ENCODE measurements at regions not wholly inside any gene's neighbourhood (a gene's known extent, or its start where the extent isn't known, plus 50 kb on each side); places are given as distances from the start of the nearest gene placed in this dataset.

DNA sequence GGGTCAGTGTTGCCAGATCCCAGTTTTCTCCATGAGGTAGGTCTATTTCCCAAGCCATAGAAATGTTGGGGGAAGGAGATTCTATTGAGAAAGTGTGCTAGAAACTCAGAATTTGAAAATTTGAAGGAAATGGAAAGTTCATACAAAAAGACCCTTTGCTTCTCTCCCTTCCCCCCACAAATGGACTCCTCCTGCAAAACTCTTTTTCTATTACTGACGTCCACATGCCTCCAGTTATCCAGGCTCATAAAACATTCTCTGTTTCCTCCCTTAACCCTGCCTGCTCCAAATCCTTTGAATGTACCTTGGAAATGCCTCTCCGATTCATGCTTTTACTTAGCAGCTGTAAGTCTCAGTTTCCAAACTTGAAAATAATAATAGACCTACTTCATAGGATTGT, 237.5 kb upstream of the TNP1 start:
- Histone ChIP-seq H3K36me3 (no peaks in the 10 kb centered on the region), H3K27me3 (peaks cover 0 to 7% (median 0%) of the 10 kb centered on the region in 7 donors), H3K4me1 (peaks cover 0 to 8% (median under 1%) of the 10 kb centered on the region in 9 donors), H3K27ac (no peak overlapping the region), H3K4me3 (no peak overlapping the region), H3K9me3 (no peaks in the 10 kb centered on the region)
- intact Hi-C loops (cut with DNase I) = no loop called here
- 83 to 93% methylated on average over 2 of the region's 2 CpGs for WGBS, 2 donors
- TF ChIP-seq, protein P1, sequence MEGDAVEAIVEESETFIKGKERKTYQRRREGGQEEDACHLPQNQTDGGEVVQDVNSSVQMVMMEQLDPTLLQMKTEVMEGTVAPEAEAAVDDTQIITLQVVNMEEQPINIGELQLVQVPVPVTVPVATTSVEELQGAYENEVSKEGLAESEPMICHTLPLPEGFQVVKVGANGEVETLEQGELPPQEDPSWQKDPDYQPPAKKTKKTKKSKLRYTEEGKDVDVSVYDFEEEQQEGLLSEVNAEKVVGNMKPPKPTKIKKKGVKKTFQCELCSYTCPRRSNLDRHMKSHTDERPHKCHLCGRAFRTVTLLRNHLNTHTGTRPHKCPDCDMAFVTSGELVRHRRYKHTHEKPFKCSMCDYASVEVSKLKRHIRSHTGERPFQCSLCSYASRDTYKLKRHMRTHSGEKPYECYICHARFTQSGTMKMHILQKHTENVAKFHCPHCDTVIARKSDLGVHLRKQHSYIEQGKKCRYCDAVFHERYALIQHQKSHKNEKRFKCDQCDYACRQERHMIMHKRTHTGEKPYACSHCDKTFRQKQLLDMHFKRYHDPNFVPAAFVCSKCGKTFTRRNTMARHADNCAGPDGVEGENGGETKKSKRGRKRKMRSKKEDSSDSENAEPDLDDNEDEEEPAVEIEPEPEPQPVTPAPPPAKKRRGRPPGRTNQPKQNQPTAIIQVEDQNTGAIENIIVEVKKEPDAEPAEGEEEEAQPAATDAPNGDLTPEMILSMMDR (IDR thresholded peaks at IDR 0.05) = no peak
- ATAC-seq (no peak), DNase-seq (no peak)

DNA sequence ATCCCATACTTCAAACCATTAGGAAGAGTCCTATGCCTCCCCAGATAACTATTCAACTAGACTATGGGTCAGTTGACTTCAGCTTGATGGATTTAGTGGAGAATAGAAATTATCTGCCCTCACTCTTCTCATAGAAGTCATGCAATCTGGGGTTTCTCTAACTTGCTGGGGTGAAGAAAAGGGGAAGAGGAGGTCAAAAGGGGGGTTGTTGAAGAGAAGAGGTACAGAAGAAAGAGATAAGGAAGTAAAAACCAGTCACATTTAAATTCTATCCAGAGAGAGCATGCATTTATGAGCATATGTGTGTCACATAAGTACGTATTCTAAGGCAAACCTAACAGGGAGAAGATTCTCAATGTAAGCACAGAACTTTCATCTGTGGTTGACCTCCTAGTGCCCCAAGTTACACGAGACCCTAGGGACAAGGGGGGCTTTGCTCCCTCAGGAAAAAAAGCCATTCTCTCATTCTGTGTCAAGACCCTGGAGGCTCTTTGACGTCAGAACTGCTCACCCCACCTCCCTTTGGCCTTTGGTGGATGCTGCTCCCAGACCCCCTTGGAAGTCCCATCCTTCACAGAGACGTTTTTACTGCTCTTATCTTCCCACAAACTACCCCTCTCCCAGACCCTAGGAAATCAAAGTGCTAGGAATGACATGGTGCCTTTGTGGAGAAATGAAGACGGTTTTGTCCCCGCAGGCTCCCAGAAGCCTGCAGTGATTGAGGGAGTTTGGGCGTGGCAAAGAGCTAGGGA, 236.8 kb upstream of the TNP1 start:
- H3K4me3 ChIP-seq = no peak overlapping the region
- 84 to 85% methylated on average over 7 of the region's 7 CpGs for WGBS, 2 donors
- intact Hi-C loops (cut with DNase I) = no loop called here
- ATAC-seq (no peak), DNase-seq (no peak)
- no peaks in the 10 kb centered on the region for H3K36me3 ChIP-seq
- TF ChIP-seq, protein P1 (IDR thresholded peaks at IDR 0.05) = no peak
- no peaks in the 10 kb centered on the region for H3K9me3 ChIP-seq
- peaks cover 0 to 8% (median 4%) of the 10 kb centered on the region in 9 donors for H3K4me1 ChIP-seq
- peaks cover 0 to 7% (median 0%) of the 10 kb centered on the region in 7 donors for H3K27me3 ChIP-seq
- H3K27ac ChIP-seq = no peak overlapping the region

DNA sequence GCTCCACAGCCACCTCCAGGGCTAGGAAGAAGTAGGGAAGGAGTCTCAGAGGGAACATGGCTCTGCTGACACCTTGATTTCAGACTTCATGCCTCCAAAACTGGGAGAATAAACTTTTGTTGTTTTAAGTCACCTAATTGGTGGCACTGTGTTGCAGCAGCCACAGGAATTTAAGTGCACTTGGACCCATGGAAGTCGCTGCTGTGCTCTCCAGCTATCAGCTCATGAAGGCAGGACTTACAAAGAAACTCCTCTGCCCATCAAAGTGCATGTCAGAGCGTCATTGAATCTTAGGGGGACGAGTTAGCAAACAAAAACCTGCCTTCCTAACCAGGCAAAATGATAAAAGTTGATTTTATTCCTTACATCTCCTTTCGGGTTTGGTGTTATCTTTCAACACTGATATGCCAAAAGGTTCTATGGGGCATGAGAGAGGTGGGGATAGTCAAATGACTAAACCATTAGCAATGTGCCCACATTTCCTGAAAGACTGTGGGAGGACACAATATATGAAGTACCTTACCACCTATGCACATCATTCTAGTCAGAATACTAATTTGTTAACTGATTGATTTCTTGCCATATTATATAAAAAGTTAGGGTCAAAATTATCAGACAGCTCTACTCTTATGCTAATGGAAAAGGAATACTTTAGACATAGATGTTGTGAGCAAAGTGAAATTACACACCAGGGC, 235.8 kb upstream of the TNP1 start:
- TF ChIP-seq, protein P1 (IDR thresholded peaks at IDR 0.05) = no peak
- Histone ChIP-seq H3K4me1 (peaks cover 0 to 8% (median 4%) of the 10 kb centered on the region in 9 donors), H3K36me3 (no peaks in the 10 kb centered on the region), H3K4me3 (no peak overlapping the region), H3K9me3 (no peaks in the 10 kb centered on the region), H3K27me3 (peaks cover 0 to 7% (median 0%) of the 10 kb centered on the region in 7 donors), H3K27ac (no peak overlapping the region)
- ATAC-seq (no peak), DNase-seq (no peak)
- 86 to 92% methylated on average over 4 of the region's 4 CpGs for WGBS, 2 donors
- intact Hi-C loops (cut with DNase I) = no loop called here

DNA sequence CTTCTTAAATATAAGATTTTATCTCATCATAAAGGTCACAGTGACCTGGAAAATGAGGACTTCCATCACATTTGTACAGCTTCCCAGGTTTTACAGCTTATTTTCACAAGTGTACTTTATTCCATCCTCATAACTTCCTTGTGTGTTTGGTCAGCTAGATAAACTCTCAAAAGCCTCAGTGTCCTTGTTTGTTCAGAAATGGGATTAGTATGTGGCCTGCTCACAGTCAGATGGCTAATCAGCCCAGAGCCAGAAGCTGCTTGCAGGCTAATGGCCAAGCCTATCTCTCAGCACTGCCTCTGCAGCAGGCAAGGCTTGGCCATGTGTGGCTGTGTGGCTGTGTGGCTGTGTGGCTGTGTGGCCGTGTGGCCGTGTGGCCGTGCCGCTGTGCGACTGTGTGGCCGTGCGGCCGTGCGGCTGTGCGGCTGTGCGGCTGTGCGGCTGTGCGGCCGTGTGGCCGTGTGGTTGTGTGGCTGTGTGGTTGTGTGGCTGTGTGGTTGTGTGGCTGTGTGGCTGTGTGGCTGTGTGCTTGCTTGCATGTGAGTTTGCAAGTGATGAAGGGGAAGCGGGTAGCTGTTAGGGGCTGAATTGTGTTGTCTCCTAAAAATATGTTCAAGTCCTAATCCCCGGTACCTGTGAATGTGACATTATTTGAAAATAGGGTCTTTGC, 233.0 kb upstream of the TNP1 start:
- peak overlapping the region in 1 of 10 donors; percentile 20 for H3K27ac ChIP-seq
- no peaks in the 10 kb centered on the region for H3K36me3 ChIP-seq
- intact Hi-C loops (cut with DNase I) = no loop called here
- H3K9me3 ChIP-seq = no peaks in the 10 kb centered on the region
- 69 to 92% methylated on average over 17 of the region's 17 CpGs for WGBS, 2 donors
- DNase-seq (no peak), ATAC-seq (peak in 6 of 8 donors; percentile 37 to 76 (median 70))
- no peak overlapping the region for H3K4me3 ChIP-seq
- TF ChIP-seq, protein P1 (IDR thresholded peaks at IDR 0.05) = no peak
- H3K27me3 ChIP-seq = peaks cover 0 to 7% (median 0%) of the 10 kb centered on the region in 7 donors
- peaks cover 0 to 16% (median 8%) of the 10 kb centered on the region in 9 donors for H3K4me1 ChIP-seq
